Common myeloid progenitor, CD34-positive (primary cell): ENCODE measurements at regions not wholly inside any gene's neighbourhood (a gene's known extent, or its start where the extent isn't known, plus 50 kb on each side); places are given as distances from the start of the nearest gene placed in this dataset.

ENCODE experiments used
- CTCF ChIA-PET: fragments of 350-600 bp; sonication (Branson Sonifier 250); formaldehyde crosslinking; loops from one replicate; lab custom pipeline; 2021; ENCODE audit warnings: antibody characterized with exemption; lab: Charles Lee
- POLR2A ChIA-PET: fragments of 350-600 bp; sonication (Branson Sonifier 250); formaldehyde crosslinking; loops from one replicate; lab custom pipeline; 2021; ENCODE audit warnings: antibody characterized with exemption; lab: Charles Lee
- DNase-seq, 3 donors: peaks; one replicate each; pipeline versions ENCODE4 v3.0.0 to v3.0.0-alpha.2; 2013
- H3K27ac ChIP-seq, 2 experiments: 1 replicate in 1 of 2; 2 replicates in 1 of 2; pipeline ENCODE4 v1.7.0; 2013; ENCODE audit warnings: inconsistent platforms in 2 of 2, low read length in 2 of 2, mild to moderate bottlenecking in 2 of 2, low read depth in 1 of 2, moderate library complexity in 1 of 2; ENCODE audit not compliant: severe bottlenecking in 2 of 2, insufficient read depth in 1 of 2, poor library complexity in 1 of 2
- H3K27me3 ChIP-seq, 5 experiments: replicated peaks in 2 of 5; 1 replicate in 3 of 5; 2 replicates in 2 of 5; pipeline versions ENCODE4 v1.6.1 to v1.7.0; 2013; ENCODE audit warnings: low read length in 4 of 5, mild to moderate bottlenecking in 2 of 5, moderate library complexity in 2 of 5, inconsistent platforms in 1 of 5; ENCODE audit not compliant: insufficient read depth in 5 of 5, control insufficient read depth in 4 of 5
- H3K36me3 ChIP-seq, 4 experiments: 1 replicate in 2 of 4; 2 replicates in 2 of 4; pipeline versions ENCODE4 v1.6.1 to v1.7.0; 2013; ENCODE audit warnings: low read length in 3 of 4, control low read depth in 1 of 4, mild to moderate bottlenecking in 1 of 4; ENCODE audit not compliant: control insufficient read depth in 4 of 4, insufficient read depth in 4 of 4
- H3K4me1 ChIP-seq, 4 experiments: 1 replicate in 3 of 4; 2 replicates in 1 of 4; pipeline versions ENCODE4 v1.6.1 to v1.7.1; 2013; ENCODE audit warnings: low read length in 3 of 4, mild to moderate bottlenecking in 3 of 4, control low read depth in 1 of 4, inconsistent platforms in 1 of 4, moderate library complexity in 1 of 4; ENCODE audit not compliant: control insufficient read depth in 4 of 4, insufficient read depth in 4 of 4; ENCODE audit errors: control extremely low read depth in 1 of 4
- H3K4me3 ChIP-seq, 7 experiments: 1 replicate in 4 of 7; 2 replicates in 3 of 7; pipeline versions ENCODE4 v1.5.1 to v1.7.0; 2013; ENCODE audit warnings: mild to moderate bottlenecking in 7 of 7, low read length in 6 of 7, moderate library complexity in 6 of 7, inconsistent platforms in 2 of 7, low read depth in 2 of 7, control low read depth in 1 of 7; ENCODE audit not compliant: insufficient read depth in 4 of 7, control insufficient read depth in 1 of 7; ENCODE audit errors: extremely low read depth in 1 of 7
- H3K9me3 ChIP-seq, 5 experiments: 1 replicate in 4 of 5; 2 replicates in 1 of 5; pipeline versions ENCODE4 v1.6.1 to v1.7.1; 2013; ENCODE audit warnings: low read length in 4 of 5, mild to moderate bottlenecking in 2 of 5, inconsistent platforms in 1 of 5, low read depth in 1 of 5, moderate library complexity in 1 of 5; ENCODE audit not compliant: control insufficient read depth in 4 of 5, insufficient read depth in 2 of 5; ENCODE audit errors: control extremely low read depth in 1 of 5
- WGBS: methylation state at CpG from one replicate; pipeline ENCODE4 v1.1.5; 2013; ENCODE audit not compliant: insufficient coverage; 5-methylcytosine and 5-hydroxymethylcytosine counted together

DNA sequence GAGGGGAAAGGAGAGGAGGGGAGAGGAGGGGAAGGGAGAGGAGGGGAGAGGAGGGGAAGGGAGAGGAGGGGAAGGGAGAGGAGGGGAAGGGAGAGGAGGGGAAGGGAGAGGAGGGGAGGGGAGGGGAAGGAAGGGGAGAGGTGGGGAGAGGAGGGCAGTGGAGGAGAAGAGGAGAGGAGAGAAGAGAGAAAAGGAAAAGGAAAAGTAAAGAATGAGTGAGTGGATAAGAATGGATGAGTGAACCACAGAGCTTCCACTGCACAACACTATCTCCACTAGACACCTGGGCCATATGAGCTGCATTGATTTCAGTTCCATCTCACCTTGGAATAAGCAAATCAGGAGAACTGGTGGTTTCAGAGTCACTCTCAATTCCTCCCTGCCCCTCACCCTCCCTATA, 204.1 kb upstream of the TOX3 start:
- DNase-seq, result no peak
- POLR2A ChIA-PET, result no interaction called here
- H3K4me1 ChIP-seq, result no peaks in the 10 kb centered on the region
- H3K27ac ChIP-seq, result no peak overlapping the region
- H3K36me3 ChIP-seq, result no peaks in the 10 kb centered on the region
- H3K27me3 ChIP-seq, result no peaks in the 10 kb centered on the region
- no peaks in the 10 kb centered on the region for H3K9me3 ChIP-seq
- no peak overlapping the region for H3K4me3 ChIP-seq
- CTCF ChIA-PET, result no interaction called here

DNA sequence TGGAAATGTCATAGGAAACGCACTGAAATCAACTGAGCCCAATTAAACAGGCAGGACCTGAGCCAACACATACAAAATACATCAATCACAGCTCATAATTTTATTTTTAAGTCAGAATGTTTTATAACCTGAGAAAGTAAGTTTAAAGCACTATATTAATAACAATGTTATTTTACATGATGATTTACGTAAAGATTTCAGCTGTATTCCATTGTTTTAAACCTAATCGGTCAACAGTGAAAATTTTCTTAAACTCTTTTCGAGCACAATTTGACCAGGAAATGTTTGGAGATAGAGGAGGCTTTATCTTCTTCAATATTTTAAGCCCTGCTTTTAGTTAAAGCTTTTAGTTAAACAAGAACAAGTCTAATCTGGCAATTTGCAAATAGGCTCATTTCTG, 201.8 kb upstream of the TOX3 start:
- Histone ChIP-seq H3K36me3 (no peaks in the 10 kb centered on the region), H3K9me3 (no peaks in the 10 kb centered on the region), H3K4me3 (no peak overlapping the region), H3K27ac (no peak overlapping the region), H3K4me1 (no peaks in the 10 kb centered on the region), H3K27me3 (no peaks in the 10 kb centered on the region)
- no peak for DNase-seq
- no CpG with 5 or more reads among the region's 4 CpGs for WGBS
- CTCF ChIA-PET, result no interaction called here
- POLR2A ChIA-PET, result interaction anchor here (0.6 kb wide), 1 partner anchor 1232 kb away, joined by 3 read pairs; no protein-coding TSS in a partner anchor

DNA sequence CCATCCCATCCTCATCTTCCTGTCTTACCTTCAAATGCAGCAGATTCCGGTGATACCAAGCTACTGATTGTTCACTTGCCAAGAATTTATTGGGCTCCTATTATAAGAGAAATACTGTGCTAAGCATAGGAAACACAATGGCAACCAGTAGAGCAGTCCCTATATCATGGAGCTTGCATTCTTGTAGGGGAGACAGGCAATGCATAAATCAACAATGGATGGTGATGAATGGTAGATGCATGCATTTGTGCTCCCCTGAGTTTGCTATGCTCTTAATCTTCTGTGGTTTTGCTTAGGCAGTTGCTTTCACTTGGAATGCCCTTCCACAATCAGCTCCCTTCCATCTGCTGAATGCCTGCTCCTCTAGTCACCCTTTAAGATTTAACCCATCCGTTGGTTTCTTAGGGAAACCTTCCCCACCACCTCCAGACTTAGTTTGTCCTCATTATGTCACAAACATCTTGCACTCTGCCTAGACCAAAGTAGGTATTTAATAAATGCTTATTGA, 200.2 kb upstream of the TOX3 start:
- H3K36me3 ChIP-seq, result no peaks in the 10 kb centered on the region
- no peaks in the 10 kb centered on the region for H3K27me3 ChIP-seq
- no CpG with 5 or more reads among the region's 2 CpGs for WGBS
- DNase-seq, result no peak
- ChIA-PET POLR2A (no interaction called here), CTCF (no interaction called here)
- H3K4me1 ChIP-seq, result no peaks in the 10 kb centered on the region
- H3K4me3 ChIP-seq, result no peak overlapping the region
- H3K9me3 ChIP-seq, result no peaks in the 10 kb centered on the region
- H3K27ac ChIP-seq, result no peak overlapping the region

DNA sequence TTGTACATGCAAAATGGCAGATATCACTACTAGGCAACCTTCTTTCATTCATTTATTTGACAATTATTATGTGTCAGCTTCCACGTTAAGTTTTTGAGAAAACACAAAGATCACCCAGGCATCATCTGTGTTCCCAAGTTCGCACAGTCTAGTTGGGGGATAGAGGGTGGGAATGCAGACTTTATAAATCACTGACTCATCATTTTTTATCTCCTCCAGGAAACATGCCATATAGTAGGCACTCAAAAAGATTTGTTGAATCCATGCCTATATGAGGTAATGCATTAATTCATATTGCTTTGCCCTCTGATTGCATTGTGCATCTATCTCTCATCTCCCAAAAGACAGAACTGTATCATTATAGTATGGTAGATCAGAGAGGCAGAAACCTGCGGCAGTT, 196.8 kb upstream of the TOX3 start:
- Histone ChIP-seq H3K4me3 (no peak overlapping the region), H3K9me3 (no peaks in the 10 kb centered on the region), H3K36me3 (no peaks in the 10 kb centered on the region), H3K27ac (no peak overlapping the region), H3K27me3 (no peaks in the 10 kb centered on the region), H3K4me1 (no peaks in the 10 kb centered on the region)
- WGBS, result 100% methylated on average over 1 of the region's 3 CpGs
- POLR2A ChIA-PET, result no interaction called here
- CTCF ChIA-PET, result no interaction called here
- DNase-seq, result no peak

DNA sequence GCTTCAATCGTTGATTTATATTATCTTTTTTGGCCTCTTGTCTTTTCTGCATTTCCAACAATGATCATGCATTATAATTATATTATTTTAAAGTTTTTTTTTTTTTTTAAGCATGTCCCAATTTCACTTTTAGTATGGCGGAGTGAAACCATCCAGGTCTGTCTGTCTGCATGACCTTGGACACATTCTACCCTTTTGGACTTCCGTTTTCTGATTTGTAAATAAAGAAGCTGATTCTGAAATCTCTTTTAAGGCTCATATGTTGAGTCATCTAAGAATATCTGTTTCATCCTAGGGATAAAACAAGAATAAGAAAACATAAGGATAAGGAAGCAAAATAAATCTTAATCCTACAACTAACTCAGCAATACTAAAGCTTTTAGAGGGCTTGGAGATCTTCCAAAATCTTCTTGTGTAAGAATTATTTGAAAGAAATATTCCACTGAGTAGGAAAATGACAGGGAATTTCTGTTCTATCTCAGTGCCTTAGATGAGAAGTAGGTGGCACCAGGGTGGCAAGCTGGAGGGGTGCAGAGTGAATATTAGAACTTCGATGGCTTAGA, 195.7 kb upstream of the TOX3 start:
- no peaks in the 10 kb centered on the region for H3K9me3 ChIP-seq
- H3K27me3 ChIP-seq, result no peaks in the 10 kb centered on the region
- no peaks in the 10 kb centered on the region for H3K4me1 ChIP-seq
- H3K4me3 ChIP-seq, result no peak overlapping the region
- ChIA-PET POLR2A (no interaction called here), CTCF (no interaction called here)
- H3K27ac ChIP-seq, result no peak overlapping the region
- no peaks in the 10 kb centered on the region for H3K36me3 ChIP-seq
- 100% methylated on average over 1 of the region's 4 CpGs for WGBS
- no peak for DNase-seq

DNA sequence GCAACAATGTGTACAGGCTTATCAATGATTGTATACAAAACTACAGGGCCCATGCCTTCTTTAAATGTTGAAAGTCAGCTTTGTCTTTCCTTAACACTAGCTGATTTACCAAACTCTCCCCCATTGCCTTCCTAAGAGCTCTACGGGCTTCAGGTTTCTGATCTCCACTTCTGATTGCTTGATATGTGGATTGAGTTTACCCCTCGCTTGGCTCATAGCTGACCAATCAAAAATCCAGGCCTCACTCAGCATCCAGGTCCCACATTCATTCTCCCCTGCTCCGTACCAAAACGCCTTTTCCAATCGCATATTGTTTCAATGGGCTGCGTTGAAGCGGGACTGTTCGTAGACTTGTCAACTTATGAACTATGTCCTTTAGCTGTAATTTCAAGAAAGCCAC, 195.1 kb upstream of the TOX3 start:
- H3K27me3 ChIP-seq, result no peaks in the 10 kb centered on the region
- 78% methylated on average over 5 of the region's 8 CpGs for WGBS
- no peaks in the 10 kb centered on the region for H3K9me3 ChIP-seq
- H3K4me3 ChIP-seq, result no peak overlapping the region
- no peaks in the 10 kb centered on the region for H3K4me1 ChIP-seq
- no peak overlapping the region for H3K27ac ChIP-seq
- H3K36me3 ChIP-seq, result no peaks in the 10 kb centered on the region
- DNase-seq, result no peak
- ChIA-PET POLR2A (no interaction called here), CTCF (no interaction called here)

DNA sequence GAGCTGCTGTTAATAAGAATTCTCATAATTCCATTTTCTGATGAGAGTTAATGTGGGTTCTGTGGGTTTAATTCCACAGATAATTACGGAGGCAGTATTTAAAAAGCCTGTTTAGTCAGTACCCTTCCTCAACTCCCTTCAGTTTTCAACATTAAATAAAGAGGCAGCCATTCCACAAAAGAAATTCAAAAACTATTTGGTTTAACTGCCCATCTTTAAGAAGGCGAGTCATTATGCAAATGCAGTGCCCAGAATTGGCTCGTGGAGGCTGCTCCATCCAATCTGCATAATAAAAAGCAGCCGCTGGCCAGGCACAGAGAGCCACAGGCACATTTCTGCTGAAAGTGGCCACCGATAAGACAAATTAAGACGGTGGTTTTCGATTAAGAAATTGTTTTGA, 194.4 kb upstream of the TOX3 start:
- WGBS, result 22% methylated on average over 6 of the region's 7 CpGs
- H3K9me3 ChIP-seq, result no peaks in the 10 kb centered on the region
- no peak overlapping the region for H3K27ac ChIP-seq
- no peaks in the 10 kb centered on the region for H3K4me1 ChIP-seq
- POLR2A ChIA-PET, result no interaction called here
- H3K27me3 ChIP-seq, result no peaks in the 10 kb centered on the region
- no peak overlapping the region for H3K4me3 ChIP-seq
- CTCF ChIA-PET, result no interaction called here
- H3K36me3 ChIP-seq, result no peaks in the 10 kb centered on the region
- no peak for DNase-seq
